CD4-positive, alpha-beta T cell treated with Interleukin-6 for 4 hours (primary cell): ENCODE measurements at regions not wholly inside any gene's neighbourhood (a gene's known extent, or its start where the extent isn't known, plus 50 kb on each side); places are given as distances from the start of the nearest gene placed in this dataset.
"Not testable (repeated sequence)": the region's sequence is repeated elsewhere in the genome, so short reads cannot be mapped to it uniquely, and the experiment has no call there.

Experiments
- DNase-seq: peaks from one replicate; pipeline ENCODE4 v3.0.0-alpha.2; 2020; ENCODE audit warnings: mixed read lengths

DNA sequence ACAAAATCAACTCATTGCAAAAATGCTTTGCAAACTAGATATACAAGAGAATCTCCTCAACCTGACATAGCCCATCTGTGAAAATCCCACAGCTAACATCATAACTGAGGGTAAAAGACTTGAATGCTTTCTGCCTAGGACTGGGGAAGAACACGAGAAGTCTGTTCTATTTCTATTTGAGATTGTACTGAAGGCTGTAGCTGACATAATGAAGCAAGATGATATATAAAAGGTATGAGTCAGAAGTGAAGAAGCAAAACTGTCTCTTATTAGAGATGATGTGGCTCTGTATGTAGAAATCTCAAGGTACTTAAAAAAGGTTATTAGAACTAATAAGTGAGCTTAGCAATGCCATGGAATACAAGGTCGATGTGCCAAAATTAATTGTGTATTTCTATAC lies 639.9 kb upstream of the PFKP start:
- no peak for DNase-seq

DNA sequence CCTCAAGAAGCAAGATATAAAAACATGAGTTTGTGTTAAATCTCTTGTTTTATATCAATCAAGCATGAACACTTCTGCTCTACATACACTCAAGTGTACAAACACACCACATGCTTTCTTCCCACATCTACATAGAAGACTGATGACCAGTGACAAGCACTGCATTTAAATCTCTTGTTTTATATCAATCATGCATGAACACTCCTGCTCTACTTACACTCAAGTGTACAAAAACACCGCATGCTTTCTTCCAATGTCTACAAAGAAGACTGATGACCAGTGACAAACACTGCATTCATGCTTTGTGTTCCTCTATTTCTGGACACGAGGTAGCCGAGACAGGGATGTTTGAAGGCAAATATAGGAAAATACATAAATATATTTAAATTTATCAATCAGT lies 642.0 kb upstream of the PFKP start:
- no peak for DNase-seq

DNA sequence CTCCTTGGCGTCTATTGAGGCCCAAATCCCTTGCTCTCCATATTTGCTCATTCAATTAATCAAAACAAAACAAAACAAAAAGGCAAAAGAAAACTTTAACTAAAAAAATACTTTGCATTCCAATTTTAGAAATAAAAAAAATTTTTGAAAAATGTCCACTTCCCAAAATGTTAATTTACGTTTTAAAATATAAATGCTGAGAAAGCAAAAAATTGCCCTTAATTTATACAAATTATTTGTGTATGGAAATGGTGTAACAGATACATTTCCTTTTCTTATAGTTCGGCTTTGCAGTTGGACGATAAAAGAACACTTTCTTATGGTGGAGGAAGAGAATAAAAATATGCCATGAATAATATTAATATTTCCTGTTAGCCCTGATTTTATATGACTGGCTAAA lies 652.8 kb upstream of the PFKP start:
- no peak for DNase-seq

DNA sequence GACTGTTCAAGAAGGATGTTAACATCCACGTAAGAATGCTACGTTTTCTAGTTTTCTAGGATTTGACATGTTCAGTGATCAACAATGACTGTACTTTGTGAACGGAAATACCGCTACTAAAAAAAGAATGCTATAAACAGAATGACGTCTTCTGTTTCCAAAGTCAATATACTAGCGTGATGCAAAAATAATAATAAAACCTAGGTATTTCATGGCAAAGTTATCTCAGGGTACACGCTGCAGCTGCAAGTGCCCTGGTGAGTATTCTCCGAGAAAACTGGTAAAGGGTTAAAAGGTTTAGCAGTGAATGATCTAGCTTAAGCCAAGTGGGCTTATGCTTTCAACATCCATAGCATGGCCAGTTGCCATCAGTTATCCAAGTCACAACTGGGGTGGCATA lies 653.3 kb upstream of the PFKP start:
- DNase-seq, result no peak

DNA sequence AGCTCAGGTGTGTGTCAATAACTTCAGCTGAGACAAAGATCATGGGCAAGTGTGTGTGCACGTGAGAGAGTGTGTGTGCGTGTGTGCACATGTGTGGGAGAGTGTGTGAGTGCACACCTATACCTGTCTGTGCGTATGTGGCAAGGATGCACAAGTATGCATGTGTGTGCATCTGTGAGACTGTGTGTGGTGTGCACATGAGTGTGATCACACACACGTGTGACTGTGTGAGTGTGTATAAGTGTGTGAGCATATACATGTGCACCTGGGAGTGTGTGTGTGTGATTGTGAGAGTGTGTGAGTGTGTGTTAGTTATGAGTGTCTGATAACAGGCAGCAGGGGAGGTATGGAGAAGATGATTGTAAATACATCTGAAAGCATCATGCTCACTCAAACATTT lies 657.3 kb upstream of the PFKP start:
- DNase-seq, result no peak

DNA sequence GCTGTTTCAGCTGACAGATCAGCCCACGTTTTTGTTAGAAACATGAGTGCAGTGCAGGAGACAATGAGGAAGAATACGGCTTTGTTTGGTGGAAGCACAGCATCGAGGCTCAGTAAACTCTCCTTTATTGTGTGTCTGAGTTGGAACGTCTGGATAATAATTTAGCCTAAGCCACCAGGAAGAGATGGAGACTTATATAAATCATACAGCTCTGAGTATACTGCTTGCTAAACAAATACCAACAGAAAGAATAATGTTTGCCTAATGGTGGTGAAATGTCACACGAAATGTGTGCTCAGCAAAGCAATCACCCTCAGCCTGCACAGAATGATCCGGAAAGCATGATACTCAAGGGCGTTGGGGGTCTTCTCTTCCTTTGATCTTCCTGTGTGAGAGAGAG lies 664.1 kb upstream of the ADARB2 start:
- DNase-seq, result no peak

DNA sequence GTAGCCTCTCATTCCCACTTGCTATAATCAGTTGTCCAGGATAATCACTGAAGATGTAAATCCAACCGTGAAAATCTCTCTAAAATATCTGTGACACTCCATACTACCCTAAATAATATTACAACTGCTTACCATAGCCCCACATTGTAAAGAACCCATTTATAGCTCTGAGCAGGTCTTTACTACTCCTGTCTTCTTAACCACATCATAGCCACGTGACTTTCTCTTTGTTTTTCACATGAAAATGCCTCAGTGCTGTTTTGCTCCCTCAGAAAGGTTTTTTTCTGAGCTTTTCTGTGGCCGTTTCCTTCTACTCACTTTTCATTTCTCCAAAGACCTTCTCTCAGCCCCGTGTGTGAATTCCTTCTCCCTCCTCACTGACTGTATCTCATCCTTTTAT lies 662.2 kb upstream of the ADARB2 start:
- no peak for DNase-seq

DNA sequence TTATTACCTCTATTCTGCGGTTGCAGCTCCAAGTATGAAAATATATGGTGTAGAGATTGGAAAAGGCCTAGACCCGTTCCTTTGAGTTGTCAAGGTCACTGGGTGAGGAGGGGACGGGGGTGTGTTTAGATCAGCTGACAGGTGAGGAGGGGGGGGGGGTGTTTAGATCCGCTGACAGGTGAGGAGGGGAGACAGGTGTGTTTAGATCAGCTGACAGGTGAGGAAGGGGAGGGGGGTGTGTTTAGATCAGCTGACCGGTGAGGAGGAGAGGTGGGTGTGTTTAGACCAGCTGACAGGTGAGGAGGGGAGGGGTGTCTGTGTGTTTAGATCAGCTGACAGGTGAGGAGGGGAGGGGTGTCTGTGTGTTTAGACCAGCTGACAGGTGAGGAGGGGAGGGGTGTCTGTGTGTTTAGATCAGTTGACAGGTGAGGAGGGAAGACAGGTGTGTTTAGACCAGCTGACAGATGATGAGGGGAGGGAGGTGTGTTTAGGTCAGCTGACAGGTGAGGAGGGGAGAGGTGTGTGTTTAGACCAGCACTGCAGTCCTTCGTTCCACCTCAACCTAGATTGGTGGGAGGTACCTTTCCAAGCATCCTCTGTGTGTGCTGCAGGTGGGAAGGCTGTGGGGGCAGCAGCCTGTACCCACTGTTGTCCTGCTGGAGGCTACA lies 655.0 kb upstream of the ADARB2 start:
- no peak for DNase-seq

DNA sequence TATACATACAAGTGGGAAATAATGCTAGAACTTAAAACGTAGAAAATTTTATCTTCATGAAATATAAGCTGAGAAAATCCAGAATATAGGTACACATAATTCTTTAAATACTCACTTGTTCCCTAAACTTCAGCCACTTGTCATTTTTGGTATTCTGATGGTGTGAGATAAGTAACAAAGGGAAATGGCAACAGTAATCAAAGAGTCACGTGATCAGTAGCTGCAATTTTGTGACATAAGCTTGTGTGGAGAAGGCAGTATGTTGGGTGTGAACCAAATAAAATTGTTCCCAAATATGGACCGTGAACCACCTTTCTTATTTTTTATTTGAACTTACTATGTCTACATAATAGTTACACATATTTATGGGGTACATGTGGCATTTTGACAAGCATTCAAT lies 650.3 kb upstream of the ADARB2 start:
- DNase-seq, result no peak

DNA sequence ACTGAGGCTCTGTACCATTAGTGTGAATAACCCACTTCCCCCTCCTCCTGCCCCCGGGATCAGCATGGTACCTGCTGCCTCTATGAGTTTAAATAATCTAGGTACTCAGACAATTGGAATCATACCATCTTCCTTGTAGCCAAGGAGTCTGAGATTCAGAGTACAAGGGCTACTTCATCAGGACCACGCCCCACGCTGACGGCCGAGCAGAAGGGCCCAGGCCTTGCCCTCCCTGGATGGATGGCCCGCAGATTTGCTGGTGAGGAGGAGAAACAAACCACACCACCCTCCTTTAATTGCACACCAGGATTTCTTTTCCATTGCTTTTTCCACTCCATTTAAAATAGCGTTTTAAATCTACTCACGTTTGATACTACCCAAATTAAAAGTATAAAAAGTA lies 649.9 kb upstream of the ADARB2 start:
- DNase-seq, result no peak

DNA sequence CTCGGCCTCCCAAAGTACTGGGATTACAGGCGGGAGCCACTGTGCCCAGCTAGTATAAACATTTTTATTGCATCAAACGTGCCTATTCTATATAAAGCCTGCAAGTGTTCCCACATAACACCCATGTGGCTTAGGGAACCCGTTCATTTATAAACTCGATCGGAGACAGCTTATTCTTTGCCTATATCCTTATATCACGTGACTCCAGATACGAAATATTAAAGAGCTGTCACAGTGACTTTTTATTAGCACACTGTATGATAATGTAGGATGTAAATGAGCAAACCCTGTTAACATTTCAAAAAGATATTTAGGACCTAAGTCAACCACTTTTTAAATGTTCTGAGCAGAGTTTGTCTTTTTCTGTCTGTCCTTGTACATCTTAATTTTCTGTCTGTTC lies 642.9 kb upstream of the ADARB2 start:
- no peak for DNase-seq

DNA sequence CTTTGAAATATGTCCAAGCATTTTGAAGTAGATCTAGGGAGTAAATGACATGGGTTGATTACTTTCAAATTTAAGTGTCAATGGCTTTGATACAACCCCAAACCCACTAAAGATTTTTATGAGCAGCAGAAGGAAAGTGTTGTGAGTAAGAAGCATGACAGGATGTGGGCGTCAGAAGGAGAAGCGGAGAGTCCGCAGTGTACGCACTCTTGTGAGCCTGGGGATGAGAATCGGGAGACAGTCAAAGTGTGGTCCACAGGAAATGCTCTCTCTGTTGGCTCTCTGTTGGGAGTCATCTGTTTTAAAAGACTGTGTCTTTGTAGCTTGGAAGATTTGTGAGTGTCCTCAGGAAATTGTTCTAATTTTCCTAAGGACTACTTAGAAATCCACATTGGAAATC lies 629.8 kb upstream of the ADARB2 start:
- no peak for DNase-seq

DNA sequence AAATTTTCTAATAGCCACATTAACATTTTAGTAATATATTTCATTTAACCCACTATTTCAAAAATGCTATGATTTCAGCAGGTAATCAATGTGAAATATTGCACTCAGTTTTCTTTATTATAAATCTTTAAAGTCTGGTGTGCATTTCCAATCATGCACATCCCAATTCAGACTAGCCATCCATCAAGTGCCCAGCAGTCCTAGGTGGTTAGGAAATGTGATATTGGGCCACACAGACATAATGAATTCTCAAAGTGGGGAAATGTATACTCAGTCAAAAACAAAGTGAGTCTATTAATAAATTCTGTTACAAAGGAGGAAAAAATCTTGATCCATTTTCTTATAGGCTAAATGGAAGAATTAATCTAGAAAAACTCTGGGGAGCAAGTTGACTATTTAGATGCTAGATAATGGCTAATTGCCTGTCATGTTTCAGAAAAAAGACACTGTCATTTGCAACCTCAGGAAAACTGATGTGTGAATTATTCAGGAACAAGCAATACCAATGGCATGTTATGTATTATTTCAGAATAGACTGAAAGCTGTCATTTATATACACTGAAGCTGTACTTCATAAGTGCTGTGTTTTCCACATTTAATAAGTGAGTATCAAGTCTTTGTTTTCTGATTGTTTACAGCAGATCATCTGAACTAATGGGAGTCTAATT lies 629.1 kb upstream of the ADARB2 start:
- no peak for DNase-seq

DNA sequence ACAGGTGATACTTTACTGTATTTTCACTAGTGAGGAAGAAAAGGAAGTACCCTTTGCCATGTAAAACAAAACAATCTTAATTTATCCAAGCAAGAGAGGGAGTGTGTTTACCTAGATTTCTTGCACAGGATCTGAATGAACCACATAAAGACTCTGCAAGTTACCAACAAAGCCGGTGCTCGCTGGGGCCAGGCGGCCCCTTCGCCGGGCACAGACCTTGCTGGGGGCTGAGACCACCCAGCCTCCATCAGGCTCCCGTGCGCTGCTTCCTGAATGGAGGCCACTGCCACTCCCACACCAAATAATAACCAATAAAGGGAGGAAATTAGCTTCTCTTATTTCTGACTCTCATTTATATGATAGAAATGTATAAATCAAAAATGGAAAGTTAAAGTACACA lies 625.0 kb upstream of the ADARB2 start:
- DNase-seq, result no peak

DNA sequence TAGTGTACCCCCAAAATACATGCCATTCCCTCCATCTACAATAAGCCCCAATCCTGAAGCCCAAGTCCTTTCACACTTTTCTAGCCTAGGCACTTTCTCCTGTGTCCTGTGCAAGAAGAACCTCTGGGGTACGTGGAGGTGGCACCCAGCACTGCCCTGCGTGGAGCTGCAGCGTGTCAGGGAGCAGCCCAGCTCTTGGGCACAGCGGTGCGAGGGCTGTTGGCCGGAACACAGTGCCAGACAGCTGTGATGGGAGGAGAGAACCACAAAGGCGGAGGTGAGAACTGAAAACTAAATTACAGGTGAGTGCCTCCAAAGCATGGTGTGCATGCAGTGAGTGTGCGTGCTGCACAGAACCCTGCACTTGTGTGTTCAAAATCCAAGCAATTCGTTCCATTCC lies 621.3 kb upstream of the ADARB2 start:
- no peak for DNase-seq

DNA sequence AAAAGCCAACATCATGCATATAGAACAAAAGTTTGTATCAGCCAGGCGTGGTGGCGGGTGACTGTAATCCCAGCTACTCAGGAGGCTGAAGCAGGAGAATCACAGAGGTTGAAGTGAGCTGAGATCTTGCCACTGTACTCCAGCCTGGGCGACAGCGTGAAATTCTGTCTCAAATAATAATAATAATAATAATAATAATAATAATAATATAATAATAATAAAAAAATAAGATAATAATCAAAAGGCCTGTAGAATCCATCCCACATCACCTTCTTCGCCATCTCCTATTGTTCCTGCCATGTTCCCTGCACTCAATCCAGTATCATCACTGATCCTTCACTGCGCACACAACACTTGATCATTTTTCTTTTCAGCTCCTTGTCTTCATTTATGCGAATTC lies 619.3 kb upstream of the ADARB2 start:
- no peak for DNase-seq

DNA sequence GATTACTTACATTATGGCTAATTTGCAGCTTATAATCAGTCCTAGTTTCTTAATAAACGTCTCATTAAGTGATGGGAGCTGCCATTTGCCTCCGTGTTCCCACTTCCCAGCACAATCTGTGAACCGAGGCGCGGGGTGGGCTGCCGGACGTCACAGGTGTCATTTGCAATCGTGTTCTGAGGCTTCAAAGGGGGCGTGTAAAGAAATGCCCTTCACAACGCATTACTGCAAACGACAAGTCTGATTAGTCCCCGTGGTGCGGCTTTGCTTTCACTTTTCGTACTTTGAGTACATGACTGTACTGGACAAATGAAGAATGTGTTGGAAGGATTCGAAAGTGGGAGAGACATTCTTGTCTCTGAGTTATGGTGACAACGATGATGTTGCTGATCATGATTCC lies 614.2 kb upstream of the ADARB2 start:
- no peak for DNase-seq

DNA sequence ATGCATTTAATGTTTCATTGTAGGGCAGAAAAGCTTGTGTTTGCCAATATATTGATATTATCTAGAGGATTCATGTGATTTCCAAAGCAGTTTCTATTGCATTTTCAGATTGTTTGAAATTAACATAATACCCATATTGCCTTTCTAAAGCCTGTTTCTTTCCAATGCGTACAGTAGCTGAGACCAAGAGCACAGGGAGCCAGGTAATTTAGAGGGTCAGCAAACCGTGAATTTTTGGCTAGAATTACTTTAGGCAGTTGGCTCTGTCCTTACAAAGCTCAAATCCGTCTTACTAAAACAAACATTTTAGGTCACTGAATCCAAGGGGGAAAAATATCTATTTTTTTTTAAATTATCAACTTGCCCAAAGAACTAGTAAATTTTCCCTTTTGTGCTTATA lies 604.9 kb upstream of the ADARB2 start:
- DNase-seq, result no peak

DNA sequence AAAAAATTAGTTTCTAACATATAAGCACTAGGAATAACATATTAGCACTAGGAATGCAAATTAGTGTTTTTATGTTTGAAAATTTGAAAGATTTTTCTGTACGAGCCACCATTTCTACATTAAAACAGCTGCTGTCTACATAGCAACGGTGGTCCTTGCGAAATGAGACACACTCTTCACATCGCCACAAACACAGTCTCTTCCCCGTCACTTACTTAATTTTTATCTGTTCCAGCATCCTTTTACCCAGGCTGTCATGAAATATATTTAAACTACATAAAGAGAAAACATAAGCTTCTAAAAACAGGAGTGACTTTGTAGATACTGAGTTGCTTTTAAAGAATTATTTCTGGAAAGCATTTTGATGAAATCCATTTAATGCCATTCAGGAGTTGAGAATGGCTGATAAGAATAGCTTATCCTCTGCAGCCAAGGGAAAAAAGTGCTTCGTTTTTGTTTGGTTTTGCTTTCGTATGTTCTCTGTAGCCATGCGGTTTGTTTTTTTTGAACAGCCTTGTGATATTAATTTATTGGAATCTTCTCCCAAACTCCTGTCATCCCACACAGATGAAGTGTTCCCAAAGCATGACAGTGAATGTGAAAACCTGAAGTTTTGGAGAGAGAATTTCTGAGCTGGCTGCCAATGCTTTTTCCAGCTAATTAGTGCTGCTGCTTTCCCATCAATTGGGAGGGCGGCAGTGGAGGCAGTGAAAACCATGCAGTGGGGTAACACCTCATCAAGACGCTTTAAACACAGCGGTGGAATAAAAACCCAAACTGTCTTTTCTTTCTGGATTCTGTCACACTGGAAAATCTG lies 603.7 kb upstream of the ADARB2 start:
- DNase-seq, result no peak

DNA sequence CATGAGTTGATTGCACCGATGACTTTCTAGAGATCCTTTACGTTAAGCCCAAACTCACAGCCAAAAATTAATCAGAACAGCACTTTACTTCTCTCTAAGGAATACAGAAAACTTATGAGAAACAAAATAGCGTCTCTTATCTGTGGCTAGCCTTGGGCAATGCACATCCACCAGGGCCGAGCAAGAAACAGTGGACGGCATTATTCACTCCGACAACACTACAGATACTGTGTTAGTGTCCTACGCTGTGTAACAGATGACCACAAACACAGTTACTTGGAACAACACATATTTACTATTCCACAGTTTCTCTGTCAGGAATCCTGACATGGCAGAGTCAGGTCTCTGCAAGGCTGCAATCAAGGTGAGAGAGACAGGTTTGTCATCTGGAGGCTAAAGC lies 598.3 kb upstream of the ADARB2 start:
- no peak for DNase-seq

DNA sequence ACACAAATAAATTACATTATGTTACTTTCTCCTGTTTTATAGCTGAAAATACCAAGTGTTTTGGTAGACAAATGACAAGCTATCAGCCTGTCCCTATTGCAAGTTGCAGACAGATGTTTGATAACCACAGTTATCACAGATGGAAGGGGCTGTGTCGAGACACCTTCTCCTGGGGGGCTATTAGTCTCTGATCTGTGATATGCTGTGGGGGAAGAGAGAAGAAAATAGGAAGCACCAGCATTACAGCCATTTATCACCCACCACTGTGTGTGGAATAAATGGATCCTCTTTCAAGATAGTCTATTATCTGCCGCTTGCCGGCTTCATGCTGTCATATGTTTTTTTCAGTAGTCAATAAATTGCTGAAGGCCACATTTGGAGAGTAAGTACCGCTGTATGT lies 597.2 kb upstream of the ADARB2 start:
- no peak for DNase-seq

DNA sequence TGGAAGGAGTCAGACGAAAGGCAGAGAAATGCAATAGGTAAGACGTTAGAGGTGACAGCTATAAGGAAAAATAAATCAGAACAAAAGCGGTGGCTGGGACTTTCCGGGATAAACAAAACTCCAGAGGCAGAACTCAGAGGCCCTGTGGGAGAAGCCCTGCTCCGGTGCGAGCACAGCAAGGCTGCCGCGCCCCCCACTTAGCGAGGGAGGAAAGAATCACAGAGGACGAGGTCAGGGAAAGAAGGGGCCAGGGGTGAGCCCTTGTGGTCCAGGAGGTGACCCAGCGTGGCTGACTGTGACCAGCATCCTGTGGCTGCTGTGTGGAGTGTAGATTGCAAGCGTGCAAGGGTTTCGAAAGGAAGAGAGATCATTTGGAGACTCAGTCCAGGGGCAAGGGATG lies 591.8 kb upstream of the ADARB2 start:
- no peak for DNase-seq

DNA sequence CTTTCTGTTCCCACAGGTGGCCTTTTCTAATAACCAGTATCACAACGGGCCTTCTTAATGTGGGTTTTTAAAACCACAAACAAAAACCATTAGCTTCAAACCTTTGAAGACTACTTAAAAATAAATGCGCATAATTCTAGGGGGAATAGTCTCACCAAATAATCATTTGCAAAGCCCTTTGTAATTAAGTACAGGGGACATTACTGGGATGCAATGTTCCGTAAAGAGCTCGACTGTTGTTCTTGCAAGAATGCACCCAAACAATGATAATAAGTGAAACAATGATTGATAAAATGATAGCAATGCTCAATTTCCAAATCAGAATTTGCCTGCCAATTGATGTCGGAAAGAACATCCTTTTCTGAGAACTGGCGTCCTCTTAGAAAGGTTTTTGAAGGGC lies 589.1 kb upstream of the ADARB2 start:
- DNase-seq, result no peak

DNA sequence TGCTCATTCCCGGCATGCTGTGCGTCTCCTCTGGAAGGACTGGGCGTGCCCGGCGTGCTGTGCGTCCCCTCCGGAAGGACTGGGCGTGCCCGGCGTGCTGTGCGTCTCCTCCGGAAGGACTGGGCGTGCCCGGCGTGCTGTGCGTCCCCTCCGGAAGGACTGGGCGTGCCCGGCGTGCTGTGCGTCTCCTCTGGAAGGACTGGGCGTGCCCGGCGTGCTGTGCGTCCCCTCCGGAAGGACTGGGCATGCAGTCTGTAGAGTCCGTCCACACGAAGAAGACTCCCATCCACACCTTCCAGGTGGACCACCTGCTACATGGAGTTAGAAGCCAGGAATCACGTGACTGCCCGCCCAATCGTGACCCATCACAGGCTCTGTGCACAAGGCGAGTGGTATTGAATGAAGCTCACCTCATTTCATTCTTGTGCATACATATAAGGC lies 577.7 kb upstream of the ADARB2 start:
- not testable (repeated sequence) for DNase-seq
